GM19438 (cell line): ENCODE measurements at regions not wholly inside any gene's neighbourhood (a gene's known extent, or its start where the extent isn't known, plus 50 kb on each side); places are given as distances from the start of the nearest gene placed in this dataset.
A peak's percentile ranks its signal among the peaks of the same experiment; 100 is the strongest.
"Not testable (repeated sequence)": the region's sequence is repeated elsewhere in the genome, so short reads cannot be mapped to it uniquely, and the experiment has no call there.

ENCODE experiments used
- ATAC-seq: cut with Tn5 transposase; IDR thresholded peaks from one replicate; pipeline ENCODE4 v1.9.1; 2021; ENCODE audit warnings: low read depth; ENCODE audit not compliant: unreplicated experiment

DNA sequence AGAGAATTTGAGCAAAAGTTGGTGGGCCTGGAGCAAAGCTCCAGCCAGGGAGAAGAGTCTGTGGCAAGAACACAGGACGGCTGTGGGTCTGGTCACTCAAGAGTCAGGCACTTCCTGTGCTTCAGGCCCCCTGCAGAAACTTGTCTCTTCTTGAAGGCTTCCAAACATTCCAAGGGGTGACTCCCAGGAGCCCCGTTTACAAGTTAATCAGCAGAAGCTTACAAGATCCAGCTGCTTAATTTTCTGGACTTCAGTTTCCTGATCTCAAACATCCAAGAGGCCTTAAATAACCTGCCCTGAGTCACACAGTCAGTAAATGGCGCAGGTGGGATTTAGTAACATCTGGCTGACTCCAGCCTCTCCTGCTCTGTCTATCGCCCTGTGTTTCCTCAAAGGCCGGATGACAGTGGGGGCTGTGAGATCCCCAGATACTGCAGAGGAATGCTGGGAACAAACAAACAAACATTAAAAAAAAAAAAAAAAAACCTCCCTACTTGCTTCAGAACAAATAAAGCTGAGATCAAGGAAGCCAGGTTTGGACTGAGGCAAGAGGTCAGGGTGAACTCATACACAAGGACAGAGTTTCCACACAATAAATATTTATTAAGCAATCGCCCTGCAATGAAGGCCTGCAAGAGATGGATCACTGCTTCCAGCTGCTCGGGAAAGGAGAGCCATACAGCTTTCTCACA, 175.4 kb upstream of the RFC3 start:
- ATAC-seq: no peak

DNA sequence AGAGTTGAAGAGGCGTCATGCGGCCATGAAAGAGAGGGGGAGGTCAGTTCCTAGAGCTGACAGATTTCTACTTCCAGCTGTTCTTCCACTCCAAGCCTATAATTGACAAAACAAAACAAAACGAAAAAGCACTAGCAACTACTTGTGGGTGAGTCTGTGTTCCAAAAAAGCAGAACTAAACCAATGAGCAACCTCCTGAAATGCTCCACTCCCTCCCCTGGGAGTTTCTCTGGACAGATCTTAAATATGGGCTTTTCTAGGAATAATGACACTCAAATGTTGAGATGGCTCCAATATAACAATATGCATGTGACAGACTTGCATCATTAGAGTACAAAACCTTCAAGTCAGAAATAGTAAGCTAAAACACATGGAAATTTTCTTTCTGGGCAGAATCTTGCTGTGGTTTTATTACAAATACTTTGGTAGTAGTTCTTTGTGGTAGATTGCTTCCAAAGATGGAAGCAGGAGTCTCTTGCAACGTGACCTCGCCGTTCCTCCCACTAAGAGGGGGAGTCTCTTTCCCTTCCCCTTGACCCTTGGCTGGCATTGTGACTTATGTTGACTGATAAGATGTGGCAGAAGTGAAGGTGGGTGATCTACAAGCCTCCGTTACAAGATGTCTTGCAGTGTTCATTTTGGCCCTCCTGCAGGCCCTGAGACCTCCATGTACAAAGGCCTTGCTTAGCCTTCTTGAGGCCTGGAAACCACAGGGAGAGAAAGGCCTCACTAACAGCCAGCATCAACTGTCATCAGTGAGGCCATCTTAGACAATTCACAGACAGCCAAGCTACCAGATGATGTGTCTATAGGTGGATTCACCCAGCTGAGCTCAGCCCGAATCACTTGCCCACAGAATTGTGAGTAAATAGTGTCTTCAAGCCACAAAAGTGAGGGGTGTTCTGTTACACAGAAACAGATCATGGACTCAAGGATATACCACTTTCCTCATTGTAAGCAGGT, 173.1 kb upstream of the RFC3 start:
- no peak for ATAC-seq

DNA sequence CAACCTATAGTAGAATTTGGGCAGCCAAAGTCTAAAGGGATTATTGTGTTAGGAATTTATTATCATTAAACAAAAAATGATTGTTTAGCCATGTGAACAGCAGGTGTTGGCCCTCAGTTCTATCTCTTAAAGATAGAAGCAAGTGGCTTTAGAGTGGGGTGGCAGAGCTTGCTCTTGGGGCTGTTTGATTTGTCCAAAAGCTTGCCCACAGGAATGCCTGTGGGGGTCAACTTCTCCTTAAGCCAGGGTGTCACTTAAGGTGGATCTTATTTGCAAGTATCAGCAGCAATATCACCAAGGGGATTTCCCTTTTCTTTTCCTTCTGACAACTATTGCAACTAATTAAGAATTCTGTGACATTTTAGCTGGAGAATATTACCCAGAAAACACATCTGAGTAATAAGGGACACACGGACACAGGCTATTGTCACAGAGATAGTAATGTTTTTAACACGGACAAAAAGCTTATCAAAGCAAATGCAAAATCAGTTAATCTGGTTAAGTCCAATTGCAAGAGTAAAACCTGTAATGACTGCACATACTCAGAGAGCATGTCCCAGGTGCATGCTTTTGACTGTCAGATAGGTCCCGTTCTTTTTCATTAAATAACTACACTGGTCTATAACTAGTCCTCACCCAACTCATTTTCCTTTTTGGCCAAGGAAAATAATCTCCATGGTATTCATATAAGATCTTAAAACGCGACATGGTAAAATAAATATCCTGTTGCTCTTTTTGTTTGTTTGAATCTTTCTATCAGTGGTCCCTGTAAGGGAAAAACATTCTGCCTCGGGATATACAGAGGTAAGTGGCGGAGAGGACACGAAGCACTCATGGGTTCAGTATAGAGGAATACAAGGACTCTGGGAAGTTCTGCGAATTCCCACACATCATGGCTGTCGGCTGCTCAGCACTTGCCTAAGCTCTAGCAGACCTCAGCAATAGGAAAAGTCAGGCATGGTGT, 172.1 kb upstream of the RFC3 start:
- no peak for ATAC-seq

GRCh38 chr13:33649212-33649878, 168.6 kb upstream of the RFC3 start:
- no peak for ATAC-seq

DNA sequence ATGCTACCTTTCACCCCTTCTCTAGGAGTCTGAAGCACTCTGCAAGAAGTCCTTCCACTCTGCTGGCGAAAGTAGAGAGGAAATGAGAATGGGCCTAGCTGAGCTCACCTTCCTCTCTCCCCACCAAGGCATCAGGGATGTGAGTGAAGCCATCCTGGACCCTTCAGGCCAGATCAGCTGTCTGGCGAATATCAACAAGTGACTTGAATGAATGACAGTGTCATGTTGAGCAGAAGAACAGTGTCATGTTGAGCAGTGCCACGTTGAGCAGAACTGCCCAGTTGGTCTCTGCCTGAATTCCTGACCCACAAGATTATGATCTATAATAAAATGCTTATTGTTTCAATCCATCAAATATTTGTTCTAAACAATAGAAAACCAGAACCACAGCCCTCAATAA, 166.2 kb upstream of the RFC3 start:
- ATAC-seq: no peak

GRCh38 chr13:33657274-33657673, 160.7 kb upstream of the RFC3 start:
- ATAC-seq: no peak

- no peak for ATAC-seq
Measured at GRCh38 chr13:33659466-33659865, 158.5 kb upstream of the RFC3 start.

DNA sequence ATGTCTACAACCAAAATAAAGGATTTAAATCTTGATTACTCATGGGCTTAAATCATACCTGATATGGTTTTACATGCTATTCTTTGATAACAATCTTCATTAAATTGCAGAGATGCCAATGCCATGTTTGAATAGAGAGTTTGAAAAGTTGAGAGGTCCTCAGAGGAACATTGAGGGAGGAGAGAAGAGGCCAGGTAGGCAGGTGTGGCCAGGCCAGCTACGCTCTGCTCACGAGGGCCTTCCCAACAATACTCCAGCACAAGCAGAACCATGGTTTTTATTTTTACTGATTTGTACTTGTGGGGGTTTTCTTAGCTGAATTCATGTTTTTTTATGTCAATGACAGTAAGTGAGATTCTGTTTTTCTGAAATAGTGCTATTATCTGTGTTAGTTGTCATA, 158.1 kb upstream of the RFC3 start:
- no peak for ATAC-seq

- ATAC-seq: no peak
Measured at GRCh38 chr13:33662392-33662791, 155.6 kb upstream of the RFC3 start.

GRCh38 chr13:33665626-33666175, 152.2 kb upstream of the RFC3 start:
- ATAC-seq: no peak

- no peak for ATAC-seq
Measured at GRCh38 chr13:33671560-33671959, 146.4 kb upstream of the RFC3 start.

GRCh38 chr13:33672022-33672421, 145.9 kb upstream of the RFC3 start:
- not testable (repeated sequence) for ATAC-seq

- ATAC-seq: peak; percentile 50
Measured at GRCh38 chr13:33676045-33676989, 141.6 kb upstream of the RFC3 start.

DNA sequence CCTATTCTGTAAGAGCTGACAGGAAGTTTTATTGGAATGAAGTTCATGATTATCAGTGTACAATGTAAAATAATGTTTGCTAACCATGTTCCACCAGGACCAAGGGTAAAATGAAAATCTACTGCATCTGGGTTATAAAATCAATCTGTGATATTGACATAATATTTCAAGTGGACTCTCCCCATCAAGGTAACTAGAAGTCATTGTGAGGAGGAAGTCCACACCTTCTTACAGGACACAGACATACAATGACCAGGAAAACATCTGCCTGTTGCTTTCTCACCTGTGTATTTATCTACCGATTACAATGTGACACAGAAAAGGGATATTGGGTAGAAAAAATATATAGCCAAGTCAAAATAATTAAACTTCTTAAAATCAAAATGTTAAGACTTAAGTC, 140.7 kb upstream of the RFC3 start:
- no peak for ATAC-seq

DNA sequence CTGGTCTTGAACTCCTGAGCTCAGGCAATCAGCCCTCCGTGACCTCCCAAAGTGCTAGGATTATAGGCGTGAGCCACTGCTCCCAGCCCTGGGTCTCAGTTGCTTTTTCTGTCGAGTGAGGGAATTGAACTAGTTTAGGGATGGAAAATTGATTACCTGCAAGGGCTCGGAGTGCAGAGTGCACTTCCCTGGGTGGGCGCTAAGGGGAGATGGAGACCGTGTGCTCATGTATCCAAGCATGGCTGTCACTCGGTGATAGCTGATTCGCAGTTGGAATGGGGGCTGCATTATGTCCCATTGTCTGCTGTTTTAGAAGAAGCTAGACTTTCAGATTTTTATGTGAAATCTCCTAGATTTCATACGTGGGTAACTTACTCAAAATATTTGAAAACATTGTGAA, 139.9 kb upstream of the RFC3 start:
- ATAC-seq: no peak

DNA sequence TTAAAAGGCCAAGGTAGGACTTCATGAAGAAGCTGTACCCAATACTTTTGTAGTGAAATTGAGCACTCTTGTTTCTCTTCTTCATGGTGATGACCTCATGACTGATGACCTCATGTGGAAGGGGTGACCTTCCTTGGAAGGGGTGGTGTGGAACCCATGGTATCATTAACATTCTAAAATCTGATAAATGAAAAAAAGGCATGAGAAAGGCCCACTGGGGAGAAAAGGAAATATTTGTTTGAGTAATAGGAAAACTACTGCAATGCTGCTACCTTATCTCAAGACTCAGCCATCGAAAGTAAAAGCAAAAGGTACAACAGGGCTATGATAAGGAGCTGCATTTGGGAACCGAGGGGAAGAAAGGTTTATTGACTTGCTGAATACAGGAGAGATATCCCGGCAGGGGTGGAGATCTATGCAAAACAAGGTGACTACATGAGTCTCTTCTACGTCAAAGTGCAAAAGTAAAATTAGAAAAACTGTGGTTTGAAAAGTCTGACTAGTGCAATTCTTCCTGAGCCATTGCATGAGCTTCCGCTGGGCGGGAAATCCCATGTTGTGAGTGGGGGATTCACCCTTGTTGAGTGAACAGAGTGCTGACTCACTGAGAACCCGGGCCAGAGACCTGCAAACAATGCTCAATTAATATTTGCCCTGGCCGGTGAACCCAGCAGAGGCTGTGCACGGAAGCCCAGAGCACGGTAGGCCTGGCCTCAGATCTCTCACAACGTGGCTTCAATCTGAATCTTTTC, 138.9 kb upstream of the RFC3 start:
- peak; percentile 90 for ATAC-seq

DNA sequence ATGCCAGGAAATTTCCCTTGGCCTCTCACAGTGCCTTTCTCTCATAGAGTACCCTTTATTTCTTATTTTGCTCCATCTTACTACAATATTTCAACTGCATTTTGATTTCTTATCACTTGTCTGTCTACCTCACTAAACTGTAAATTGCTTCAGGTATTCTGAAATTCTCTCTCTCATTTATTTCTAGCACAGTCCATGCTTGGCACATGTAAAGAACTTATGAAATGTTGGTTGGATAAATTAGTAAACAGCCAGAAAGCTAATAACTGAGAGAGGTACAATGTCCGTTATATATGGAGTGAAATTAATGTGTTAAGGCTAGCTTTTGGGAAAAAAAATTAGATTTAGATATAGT, 138.3 kb upstream of the RFC3 start:
- no peak for ATAC-seq

DNA sequence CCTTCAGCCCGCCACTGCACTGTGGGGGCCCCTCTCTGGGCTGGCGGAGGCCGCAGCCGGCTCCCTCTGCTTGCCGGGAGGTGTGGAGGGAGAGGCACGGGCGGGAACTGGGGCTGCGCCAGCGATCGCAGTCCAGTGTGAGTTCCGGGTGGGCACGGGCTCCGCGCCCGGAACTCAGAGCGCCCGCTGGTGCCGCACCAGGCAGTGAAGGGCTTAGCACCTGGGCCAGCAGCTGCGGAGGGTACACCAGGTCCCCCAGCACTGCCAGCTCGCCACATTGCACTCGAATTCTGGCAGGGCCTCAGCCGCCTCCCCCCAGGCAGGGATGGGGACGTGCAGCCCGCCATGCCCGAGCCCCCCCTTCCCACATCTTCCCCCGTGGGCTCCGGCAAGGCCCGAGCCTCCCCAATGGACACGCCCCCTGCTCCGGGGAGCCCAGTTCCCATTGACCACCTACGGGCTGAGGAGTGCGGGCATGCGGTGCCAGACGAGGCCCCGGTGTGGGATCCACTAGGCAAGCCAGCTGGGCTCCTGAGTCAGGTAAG, 135.9 kb upstream of the RFC3 start:
- ATAC-seq: no peak
